Mesodermal cell (in vitro differentiated cells): ENCODE measurements at regions not wholly inside any gene's neighbourhood (a gene's known extent, or its start where the extent isn't known, plus 50 kb on each side); places are given as distances from the start of the nearest gene placed in this dataset.

Experiments
- H3K27ac ChIP-seq: 2 replicates; pipeline ENCODE4 v1.7.0; 2013; ENCODE audit warnings: mild to moderate bottlenecking, low read depth, low read length, moderate library complexity; ENCODE audit not compliant: severe bottlenecking
- H3K36me3 ChIP-seq: 2 replicates; pipeline ENCODE4 v1.7.1; 2013; ENCODE audit warnings: mild to moderate bottlenecking, low read length, moderate library complexity; ENCODE audit not compliant: control insufficient read depth, insufficient read depth
- H3K4me1 ChIP-seq: one replicate; pipeline ENCODE4 v1.7.1; 2013; ENCODE audit warnings: mild to moderate bottlenecking, low read length; ENCODE audit not compliant: insufficient read depth, control insufficient read depth, poor library complexity, severe bottlenecking
- H3K4me3 ChIP-seq: 2 replicates; pipeline ENCODE4 v1.7.0; 2013; ENCODE audit warnings: low read length, control low read depth, mild to moderate bottlenecking; ENCODE audit not compliant: insufficient read depth, poor library complexity, severe bottlenecking; ENCODE audit errors: extremely low read depth
- H3K9me3 ChIP-seq: 2 replicates; pipeline ENCODE4 v1.7.1; 2013; ENCODE audit warnings: mild to moderate bottlenecking, low read length, moderate library complexity; ENCODE audit not compliant: control insufficient read depth
- WGBS, 2 experiments: methylation state at CpG; one replicate each; pipeline ENCODE4 v1.1.5; 2013; ENCODE audit warnings: missing lambda C conversion rate in 2 of 2; ENCODE audit not compliant: insufficient coverage in 2 of 2; 5-methylcytosine and 5-hydroxymethylcytosine counted together

- no peak overlapping the region for H3K27ac ChIP-seq
- H3K4me3 ChIP-seq, result no peak overlapping the region
- 83 to 94% methylated on average over 1 of the region's 5 CpGs for WGBS, 2 experiments
- no peaks in the 10 kb centered on the region for H3K9me3 ChIP-seq
- no peaks in the 10 kb centered on the region for H3K4me1 ChIP-seq
- no peaks in the 10 kb centered on the region for H3K36me3 ChIP-seq
Observed at GRCh38 chr12:98224584-98225221, 290.7 kb upstream of the TMPO start.

DNA sequence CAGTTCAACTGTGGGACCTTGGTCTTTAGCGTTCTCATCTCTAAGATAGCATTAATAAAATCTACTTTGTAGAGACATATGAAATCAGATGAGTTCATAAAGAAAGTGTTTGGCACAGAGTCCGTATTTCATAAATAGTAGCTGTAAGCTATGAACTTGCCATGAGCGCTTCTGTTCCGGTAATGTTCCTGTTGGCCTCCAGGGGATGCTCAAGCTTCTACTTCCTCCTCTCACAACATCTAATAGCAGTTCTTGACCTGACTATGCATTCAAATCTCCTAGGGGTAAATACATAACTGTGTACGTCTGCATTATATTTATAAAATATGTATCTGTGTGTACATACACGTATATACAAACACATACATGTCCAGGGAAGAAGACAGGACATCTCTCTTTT lies 288.2 kb upstream of the TMPO start:
- WGBS, 2 experiments, result 96 to 100% methylated on average over 3 of the region's 6 CpGs
- H3K4me3 ChIP-seq, result no peak overlapping the region
- H3K36me3 ChIP-seq, result no peaks in the 10 kb centered on the region
- no peaks in the 10 kb centered on the region for H3K9me3 ChIP-seq
- H3K4me1 ChIP-seq, result no peaks in the 10 kb centered on the region
- no peak overlapping the region for H3K27ac ChIP-seq

DNA sequence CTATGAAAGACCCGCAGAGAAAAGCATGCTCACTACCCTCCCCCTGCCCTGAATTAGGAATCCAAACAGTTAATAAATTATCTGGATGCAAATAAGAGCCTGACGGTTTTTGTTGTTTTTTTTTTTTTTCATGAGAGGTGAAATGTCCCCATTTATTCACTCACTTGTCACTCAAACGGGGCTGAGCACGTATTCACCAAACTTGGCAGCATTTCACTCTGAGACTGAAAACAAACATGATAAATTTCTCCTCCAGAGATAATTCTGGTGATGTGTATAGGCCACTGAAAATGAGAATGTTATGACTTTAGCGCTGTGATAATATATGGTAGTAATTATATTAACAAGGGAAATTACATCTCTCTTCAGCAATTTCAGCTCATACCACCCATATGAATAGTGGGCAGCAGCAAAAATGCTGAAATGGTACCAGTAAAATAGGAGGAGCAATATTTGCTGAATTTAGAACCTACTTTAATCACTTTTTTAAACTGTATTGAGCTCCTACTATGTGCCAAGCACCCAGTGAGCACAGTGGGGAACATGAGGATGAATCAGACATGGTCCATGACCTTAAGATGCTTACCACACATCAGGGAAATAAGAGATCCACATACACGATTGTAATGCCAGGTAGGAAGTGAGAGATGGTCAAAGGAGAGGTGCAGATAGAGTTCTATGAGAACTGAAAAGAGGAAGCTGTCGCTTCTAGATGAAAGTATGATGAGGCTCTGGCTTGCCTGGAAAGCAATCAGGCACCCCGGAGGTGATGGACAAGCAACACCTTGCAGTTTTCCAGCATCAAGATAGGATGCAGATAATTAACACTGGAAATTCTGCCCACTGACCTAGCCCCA lies 286.5 kb upstream of the TMPO start:
- Histone ChIP-seq H3K27ac (no peak overlapping the region), H3K9me3 (no peaks in the 10 kb centered on the region), H3K4me1 (no peaks in the 10 kb centered on the region), H3K4me3 (no peak overlapping the region), H3K36me3 (no peaks in the 10 kb centered on the region)
- WGBS, 2 experiments, result 87 to 90% methylated on average over 3 to 4 of the region's 8 CpGs

DNA sequence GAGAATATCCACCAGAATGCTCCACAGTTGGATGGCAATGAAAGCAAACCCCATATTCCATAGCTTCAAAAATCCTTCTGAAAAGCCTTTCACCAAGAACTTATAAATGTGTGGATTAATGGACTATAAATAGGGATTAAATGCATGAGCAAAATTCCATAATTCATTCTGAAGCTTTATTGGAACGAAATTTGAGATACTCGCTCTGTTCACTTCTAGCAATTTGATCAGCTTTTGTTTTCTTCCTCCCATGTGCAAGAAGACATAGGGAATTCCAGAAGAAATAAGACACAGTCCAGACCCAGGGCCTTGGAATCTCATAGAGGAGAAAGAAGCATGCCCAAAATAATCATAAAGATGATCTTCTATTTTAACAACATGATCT lies 285.9 kb upstream of the TMPO start:
- Histone ChIP-seq H3K9me3 (no peaks in the 10 kb centered on the region), H3K4me3 (no peak overlapping the region), H3K36me3 (no peaks in the 10 kb centered on the region), H3K27ac (no peak overlapping the region), H3K4me1 (no peaks in the 10 kb centered on the region)
- 94 to 100% methylated on average over 2 of the region's 2 CpGs for WGBS, 2 experiments

DNA sequence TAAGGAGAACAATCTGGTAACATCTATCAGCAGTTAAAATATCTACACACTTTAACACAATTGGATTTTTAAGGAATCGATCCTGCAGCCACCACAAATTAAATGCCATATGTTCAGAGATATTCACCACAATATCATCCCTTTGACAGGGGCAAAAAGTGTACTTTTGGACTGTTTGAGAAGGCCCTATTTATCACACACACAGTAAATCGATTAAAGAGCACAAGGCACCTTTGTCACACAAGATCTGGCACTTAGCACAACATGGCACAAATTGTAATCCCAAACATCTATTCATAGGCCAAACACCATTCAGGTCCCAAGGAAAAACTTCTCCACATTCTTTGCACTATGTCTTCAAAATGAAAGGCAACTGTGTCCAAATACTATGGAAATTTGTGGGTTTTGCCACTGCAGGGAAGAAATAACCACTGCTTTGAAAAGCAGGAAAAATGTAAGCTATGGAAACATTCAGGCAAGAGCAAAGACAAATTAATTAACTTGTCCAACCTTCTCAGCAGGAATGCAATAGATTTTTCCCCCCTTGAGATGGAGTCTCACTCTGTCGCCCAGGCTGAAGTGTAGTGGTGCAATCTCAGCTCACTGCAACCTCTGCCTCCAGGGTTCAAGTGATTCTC lies 282.5 kb upstream of the TMPO start:
- WGBS, 2 experiments, result 84 to 92% methylated on average over 2 of the region's 3 CpGs
- H3K4me3 ChIP-seq, result no peak overlapping the region
- peak overlapping the region; percentile 2 for H3K27ac ChIP-seq
- no peaks in the 10 kb centered on the region for H3K4me1 ChIP-seq
- no peaks in the 10 kb centered on the region for H3K9me3 ChIP-seq
- no peaks in the 10 kb centered on the region for H3K36me3 ChIP-seq

- no peaks in the 10 kb centered on the region for H3K36me3 ChIP-seq
- H3K27ac ChIP-seq, result no peak overlapping the region
- no peaks in the 10 kb centered on the region for H3K4me1 ChIP-seq
- no peak overlapping the region for H3K4me3 ChIP-seq
- 100% methylated on average over 2 of the region's 2 CpGs; no CpG with 5 or more reads in 1 of the 2 experiments for WGBS, 2 experiments
- H3K9me3 ChIP-seq, result no peaks in the 10 kb centered on the region
Observed at GRCh38 chr12:98235301-98235700, 280.1 kb upstream of the TMPO start.

DNA sequence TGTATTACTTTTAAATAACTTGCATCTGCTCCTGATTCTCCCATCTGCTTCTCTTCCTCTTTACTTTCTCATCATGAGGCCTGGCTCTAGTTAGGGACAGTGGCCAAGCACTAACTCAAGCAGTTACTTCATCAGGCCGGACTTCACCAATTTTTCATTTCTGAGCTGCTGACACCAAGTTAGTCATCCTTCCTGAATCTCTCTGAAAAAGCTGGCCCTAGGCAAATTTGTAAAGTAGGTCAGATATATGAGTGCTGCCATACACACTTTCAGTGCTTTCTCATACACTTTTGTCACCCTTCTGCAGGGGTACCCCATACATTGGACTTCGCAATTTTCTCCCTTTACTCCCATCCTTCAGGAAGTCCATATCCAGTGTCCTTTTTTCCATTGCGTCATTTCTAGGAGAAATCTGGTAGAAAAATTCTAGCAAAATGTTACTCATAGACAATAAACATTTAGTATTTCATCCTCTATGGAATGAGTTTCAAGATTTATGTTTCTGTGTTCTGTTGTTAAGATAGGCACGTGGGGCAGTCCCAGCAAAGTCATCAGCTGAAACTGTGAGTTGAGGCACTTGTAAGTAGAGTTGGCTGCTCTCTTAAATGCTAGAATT lies 276.8 kb upstream of the TMPO start:
- H3K27ac ChIP-seq, result no peak overlapping the region
- 80 to 83% methylated on average over 1 of the region's 4 CpGs for WGBS, 2 experiments
- H3K9me3 ChIP-seq, result no peaks in the 10 kb centered on the region

GRCh38 chr12:98243190-98243589 lies 272.2 kb upstream of the TMPO start:
- no CpG with 5 or more reads among the region's 1 CpG for WGBS, 2 experiments
- Histone ChIP-seq H3K9me3 (no peaks in the 10 kb centered on the region), H3K4me1 (no peaks in the 10 kb centered on the region), H3K27ac (no peak overlapping the region), H3K36me3 (no peaks in the 10 kb centered on the region), H3K4me3 (no peak overlapping the region)

More for the DNA sequence above, 276.8 kb upstream of the TMPO start:
- no peak overlapping the region for H3K4me3 ChIP-seq
- H3K4me1 ChIP-seq, result no peaks in the 10 kb centered on the region
- no peaks in the 10 kb centered on the region for H3K36me3 ChIP-seq

DNA sequence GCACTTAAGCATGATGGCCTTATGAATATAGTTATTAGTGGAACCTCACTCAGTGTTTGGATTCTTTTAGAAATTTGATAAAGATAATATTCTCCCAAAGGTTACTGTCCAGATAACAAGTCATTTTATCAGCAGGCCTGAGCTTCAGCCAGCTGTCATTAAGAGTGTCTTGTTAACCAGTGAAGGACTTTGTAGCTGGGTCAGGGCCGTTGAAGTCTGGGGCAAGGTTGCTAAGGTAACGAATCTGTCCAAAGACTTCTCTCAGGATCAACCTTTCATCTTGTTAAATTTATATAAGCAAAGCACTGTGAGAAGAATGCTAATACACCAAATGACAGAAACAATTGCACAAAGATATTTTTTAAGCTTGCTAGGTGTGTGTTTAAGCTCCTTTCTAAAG lies 271.3 kb upstream of the TMPO start:
- Histone ChIP-seq H3K9me3 (no peaks in the 10 kb centered on the region), H3K4me3 (no peak overlapping the region), H3K27ac (no peak overlapping the region), H3K36me3 (no peaks in the 10 kb centered on the region), H3K4me1 (no peaks in the 10 kb centered on the region)
- no CpG with 5 or more reads among the region's 2 CpGs for WGBS, 2 experiments

DNA sequence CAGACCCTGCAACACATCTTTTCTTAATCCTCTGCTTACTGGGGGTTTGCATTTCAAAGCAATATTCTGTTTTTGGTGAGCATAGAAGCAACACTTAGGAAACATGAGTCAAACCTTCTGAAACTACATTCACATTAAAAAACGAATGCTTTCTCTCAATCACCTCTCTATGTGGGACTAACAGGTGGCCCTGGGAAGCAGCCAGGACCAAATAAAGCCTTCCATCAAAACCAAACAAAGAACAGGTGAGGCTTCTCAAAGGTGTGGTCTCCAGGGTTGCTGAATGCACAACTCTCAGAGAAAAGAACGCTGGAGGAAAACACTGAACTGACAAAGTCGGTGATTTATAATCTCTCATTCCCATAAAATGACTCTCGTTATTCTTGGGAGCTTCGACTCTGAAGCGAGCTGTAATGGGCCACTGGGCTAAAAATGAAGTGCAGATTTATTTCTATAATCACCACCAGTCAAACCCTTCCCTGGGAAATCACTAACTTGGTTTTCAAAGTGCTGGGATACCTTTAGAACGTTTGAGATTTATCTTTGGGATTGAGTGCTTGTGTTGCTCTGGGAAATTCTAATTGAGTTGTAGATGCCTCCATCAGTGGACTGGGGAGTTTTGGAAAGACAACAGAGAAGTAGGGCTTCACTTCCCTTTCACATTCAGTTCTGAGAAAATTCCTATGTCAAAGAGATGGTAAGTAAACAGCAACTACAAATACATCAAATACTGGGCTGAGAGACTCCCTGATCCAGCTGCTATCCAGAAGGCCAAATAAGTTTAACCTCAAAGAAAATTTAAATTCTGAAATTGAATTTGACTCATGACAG lies 262.0 kb upstream of the TMPO start:
- Histone ChIP-seq H3K4me3 (no peak overlapping the region), H3K36me3 (no peaks in the 10 kb centered on the region), H3K9me3 (no peaks in the 10 kb centered on the region), H3K27ac (no peak overlapping the region), H3K4me1 (no peaks in the 10 kb centered on the region)
- WGBS, 2 experiments, result 88 to 96% methylated on average over 4 to 5 of the region's 7 CpGs
